ENCODE measurements at regions not wholly inside any gene's neighbourhood (a gene's known extent, or its start where the extent isn't known, plus 50 kb on each side); places are given as distances from the start of the nearest gene placed in this dataset.
"Not testable (repeated sequence)": the region's sequence is repeated elsewhere in the genome, so short reads cannot be mapped to it uniquely, and the experiment has no call there.

GRCh38 chr2:7379799-7380198, 462.6 kb downstream of the RNF144A start:
- DNase-seq (ENCODE audit: low read depth): no peak

- no peak for DNase-seq (ENCODE audit: low read depth)
Observed at GRCh38 chr2:7384773-7385349, 467.6 kb downstream of the RNF144A start.

GRCh38 chr2:7390311-7390710, 473.1 kb downstream of the RNF144A start:
- DNase-seq (ENCODE audit: low read depth): not testable (repeated sequence)

- no peak for DNase-seq (ENCODE audit: low read depth)
Observed at GRCh38 chr2:7392076-7392787, 475.0 kb downstream of the RNF144A start.

- DNase-seq (ENCODE audit: low read depth): no peak
Observed at GRCh38 chr2:7394195-7394594, 477.0 kb downstream of the RNF144A start.

- DNase-seq (ENCODE audit: low read depth): no peak
Observed at GRCh38 chr2:7400628-7401027, 483.4 kb downstream of the RNF144A start.

- no peak for DNase-seq (ENCODE audit: low read depth)
Observed at GRCh38 chr2:7403092-7403775, 486.0 kb downstream of the RNF144A start.

GRCh38 chr2:7405861-7406715, 488.9 kb downstream of the RNF144A start:
- no peak for DNase-seq (ENCODE audit: low read depth)

- DNase-seq (ENCODE audit: low read depth): no peak
Observed at GRCh38 chr2:7407001-7407400, 489.8 kb downstream of the RNF144A start.

GRCh38 chr2:7407906-7408680, 490.9 kb downstream of the RNF144A start:
- DNase-seq (ENCODE audit: low read depth): no peak

- no peak for DNase-seq (ENCODE audit: low read depth)
Observed at GRCh38 chr2:7411691-7412090, 494.5 kb downstream of the RNF144A start.

- no peak for DNase-seq (ENCODE audit: low read depth)
Observed at GRCh38 chr2:7417845-7418742, 500.9 kb downstream of the RNF144A start.

GRCh38 chr2:7419186-7419585, 502.0 kb downstream of the RNF144A start:
- no peak for DNase-seq (ENCODE audit: low read depth)

- no peak for DNase-seq (ENCODE audit: low read depth)
Observed at GRCh38 chr2:7419814-7420311, 502.7 kb downstream of the RNF144A start.

GRCh38 chr2:7420530-7420929, 503.3 kb downstream of the RNF144A start:
- DNase-seq (ENCODE audit: low read depth): no peak

GRCh38 chr2:7424481-7424880, 507.3 kb downstream of the RNF144A start:
- DNase-seq (ENCODE audit: low read depth): no peak

- peak; percentile 3 for DNase-seq (ENCODE audit: low read depth)
Observed at GRCh38 chr2:7427293-7428060, 510.3 kb downstream of the RNF144A start.

GRCh38 chr2:7428454-7429204, 511.4 kb downstream of the RNF144A start:
- no peak for DNase-seq (ENCODE audit: low read depth)

- DNase-seq (ENCODE audit: low read depth): no peak
Observed at GRCh38 chr2:7429733-7430132, 512.5 kb downstream of the RNF144A start.

Data from CMK (cell line).